ENCODE measurements at regions not wholly inside any gene's neighbourhood (a gene's known extent, or its start where the extent isn't known, plus 50 kb on each side); places are given as distances from the start of the nearest gene placed in this dataset.

- peak; percentile 43 for DNase-seq (ENCODE audit: low spot score)
These were observed 700.2 kb downstream of the IRX1 start for GRCh38 chr5:4295663-4296339.

- no peak for DNase-seq (ENCODE audit: low spot score)
These were observed 710.4 kb downstream of the IRX1 start for GRCh38 chr5:4306057-4306456.

GRCh38 chr5:4309026-4309425 is 713.4 kb downstream of the IRX1 start:
- no peak for DNase-seq (ENCODE audit: low spot score)

GRCh38 chr5:4313138-4313537 is 717.5 kb downstream of the IRX1 start:
- no peak for DNase-seq (ENCODE audit: low spot score)

GRCh38 chr5:4319478-4320128 is 724.0 kb downstream of the IRX1 start:
- DNase-seq (ENCODE audit: low spot score) = no peak

- no peak for DNase-seq (ENCODE audit: low spot score)
These were observed 734.7 kb downstream of the IRX1 start for GRCh38 chr5:4330327-4330726.

- no peak for DNase-seq (ENCODE audit: low spot score)
These were observed 739.4 kb downstream of the IRX1 start for GRCh38 chr5:4335078-4335477.

- no peak for DNase-seq (ENCODE audit: low spot score)
These were observed 741.9 kb downstream of the IRX1 start for GRCh38 chr5:4337519-4337918.

GRCh38 chr5:4339949-4340348 is 744.3 kb downstream of the IRX1 start:
- no peak for DNase-seq (ENCODE audit: low spot score)

GRCh38 chr5:4345850-4346249 is 750.2 kb downstream of the IRX1 start:
- no peak for DNase-seq (ENCODE audit: low spot score)

GRCh38 chr5:4348423-4348822 is 752.8 kb downstream of the IRX1 start:
- DNase-seq (ENCODE audit: low spot score) = peak; percentile 24

GRCh38 chr5:4348919-4349318 is 753.3 kb downstream of the IRX1 start:
- DNase-seq (ENCODE audit: low spot score) = no peak

GRCh38 chr5:4356201-4356600 is 760.6 kb downstream of the IRX1 start:
- no peak for DNase-seq (ENCODE audit: low spot score)

GRCh38 chr5:4359847-4360246 is 764.2 kb downstream of the IRX1 start:
- no peak for DNase-seq (ENCODE audit: low spot score)

GRCh38 chr5:4361753-4362152 is 766.1 kb downstream of the IRX1 start:
- peak; percentile 16 for DNase-seq (ENCODE audit: low spot score)

GRCh38 chr5:4362411-4362810 is 766.8 kb downstream of the IRX1 start:
- no peak for DNase-seq (ENCODE audit: low spot score)

- no peak for DNase-seq (ENCODE audit: low spot score)
These were observed 767.4 kb downstream of the IRX1 start for GRCh38 chr5:4363045-4363444.

GRCh38 chr5:4366628-4367027 is 771.0 kb downstream of the IRX1 start:
- no peak for DNase-seq (ENCODE audit: low spot score)

GRCh38 chr5:4370218-4370617 is 769.9 kb upstream of the ADAMTS16 start:
- no peak for DNase-seq (ENCODE audit: low spot score)

- DNase-seq (ENCODE audit: low spot score) = no peak
These were observed 767.6 kb upstream of the ADAMTS16 start for GRCh38 chr5:4372481-4372880.

GRCh38 chr5:4373051-4373820 is 766.9 kb upstream of the ADAMTS16 start:
- DNase-seq (ENCODE audit: low spot score) = no peak

- peak; percentile 50 for DNase-seq (ENCODE audit: low spot score)
These were observed 765.3 kb upstream of the ADAMTS16 start for GRCh38 chr5:4374866-4375265.

- DNase-seq (ENCODE audit: low spot score) = no peak
These were observed 764.5 kb upstream of the ADAMTS16 start for GRCh38 chr5:4375640-4376039.

Data from H4 (cell line).